ENCODE measurements at regions not wholly inside any gene's neighbourhood (a gene's known extent, or its start where the extent isn't known, plus 50 kb on each side); places are given as distances from the start of the nearest gene placed in this dataset.

GRCh38 chr18:65943268-65943667 lies 192.5 kb downstream of the CDH7 start:
- H3K27me3 Mint-ChIP-seq (ENCODE audit: unreplicated experiment): no peaks in the 10 kb centered on the region
- H3K27ac Mint-ChIP-seq (ENCODE audit: unreplicated experiment): no peak overlapping the region
- DNase-seq (ENCODE audit: extremely low spot score, unreplicated experiment): no peak
- H3K9me3 Mint-ChIP-seq (ENCODE audit: unreplicated experiment): no peaks in the 10 kb centered on the region
- TF ChIP-seq CTCF (IDR thresholded peaks at IDR 0.05): no peak
- H3K4me1 Mint-ChIP-seq (ENCODE audit: unreplicated experiment): no peaks in the 10 kb centered on the region
- no peaks in the 10 kb centered on the region for H3K36me3 Mint-ChIP-seq (ENCODE audit: unreplicated experiment)
- no peak overlapping the region for H3K4me3 Mint-ChIP-seq (ENCODE audit: unreplicated experiment)

GRCh38 chr18:65942854-65943253 lies 192.0 kb downstream of the CDH7 start:
- no peak for DNase-seq (ENCODE audit: extremely low spot score, unreplicated experiment)
- no peak overlapping the region for H3K4me3 Mint-ChIP-seq (ENCODE audit: unreplicated experiment)
- no peak for TF ChIP-seq CTCF (IDR thresholded peaks at IDR 0.05)

GRCh38 chr18:65942104-65942503 lies 191.3 kb downstream of the CDH7 start:
- Mint-ChIP-seq H3K27ac (ENCODE audit: unreplicated experiment) (no peak overlapping the region), H3K9me3 (ENCODE audit: unreplicated experiment) (no peaks in the 10 kb centered on the region), H3K36me3 (ENCODE audit: unreplicated experiment) (no peaks in the 10 kb centered on the region), H3K27me3 (ENCODE audit: unreplicated experiment) (no peaks in the 10 kb centered on the region), H3K4me1 (ENCODE audit: unreplicated experiment) (no peaks in the 10 kb centered on the region), H3K4me3 (ENCODE audit: unreplicated experiment) (no peak overlapping the region)
- no peak for TF ChIP-seq CTCF (IDR thresholded peaks at IDR 0.05)
- DNase-seq (ENCODE audit: extremely low spot score, unreplicated experiment): no peak

More at GRCh38 chr18:65942854-65943253, 192.0 kb downstream of the CDH7 start:
- Mint-ChIP-seq H3K9me3 (ENCODE audit: unreplicated experiment) (no peaks in the 10 kb centered on the region), H3K27me3 (ENCODE audit: unreplicated experiment) (no peaks in the 10 kb centered on the region), H3K27ac (ENCODE audit: unreplicated experiment) (no peak overlapping the region), H3K4me1 (ENCODE audit: unreplicated experiment) (no peaks in the 10 kb centered on the region), H3K36me3 (ENCODE audit: unreplicated experiment) (no peaks in the 10 kb centered on the region)

- H3K36me3 Mint-ChIP-seq (ENCODE audit: unreplicated experiment): no peaks in the 10 kb centered on the region
- no peaks in the 10 kb centered on the region for H3K27me3 Mint-ChIP-seq (ENCODE audit: unreplicated experiment)
- no peak for DNase-seq (ENCODE audit: extremely low spot score, unreplicated experiment)
- H3K4me3 Mint-ChIP-seq (ENCODE audit: unreplicated experiment): no peak overlapping the region
- no peaks in the 10 kb centered on the region for H3K9me3 Mint-ChIP-seq (ENCODE audit: unreplicated experiment)
- H3K4me1 Mint-ChIP-seq (ENCODE audit: unreplicated experiment): no peaks in the 10 kb centered on the region
- no peak for TF ChIP-seq CTCF (IDR thresholded peaks at IDR 0.05)
- H3K27ac Mint-ChIP-seq (ENCODE audit: unreplicated experiment): no peak overlapping the region
Observed at GRCh38 chr18:65941482-65941881, 190.7 kb downstream of the CDH7 start.

Data from osteocyte (in vitro differentiated cells).